GM12878 (cell line): ENCODE measurements at regions not wholly inside any gene's neighbourhood (a gene's known extent, or its start where the extent isn't known, plus 50 kb on each side); places are given as distances from the start of the nearest gene placed in this dataset.

Source experiments
- ATAC-seq: fragments of 200-7000 bp; cut with Tn5 transposase; 3 replicates; pipeline ENCODE4 v1.9.1; 2020; ENCODE audit warnings: mild to moderate bottlenecking, moderate library complexity
- BruUV-seq: library from RNA; stranded (reverse); fragments of 400-500 nt; replicated peaks from 2 replicates; lab custom pipeline; 2021; lab: Mats Ljungman, UMichigan
- CTCF ChIA-PET: fragments of 300-600 bp; sonication (Branson Sonifier 250); formaldehyde crosslinking; extraction: SDS; loops from one replicate; lab custom pipeline; 2021; ENCODE audit warnings: inconsistent platforms; lab: Yijun Ruan, JAX
- POLR2A ChIA-PET: fragments of 350-600 bp; formaldehyde crosslinking; extraction: SDS; loops from one replicate; lab custom pipeline; 2021; ENCODE audit warnings: inconsistent platforms; lab: Charles Lee
- RAD21 ChIA-PET: fragments of 300-600 bp; sonication (Branson Sonifier 250); formaldehyde crosslinking; loops from one replicate; lab custom pipeline; 2023; ENCODE audit warnings: antibody characterized with exemption; ENCODE audit not compliant: unreplicated experiment; lab: Charles Lee
- SMC1A ChIA-PET: fragments of 300-600 bp; sonication (Branson Sonifier 250); formaldehyde crosslinking; loops from one replicate; lab custom pipeline; 2023; ENCODE audit not compliant: unreplicated experiment, uncharacterized antibody; lab: Charles Lee
- DNase-seq: peaks from one replicate; pipeline ENCODE4 v3.0.0-alpha.2; 2011; ENCODE audit warnings: low read depth, low spot score
- FAIRE-seq: peaks from 3 replicates; lab custom pipeline; 2011; peaks lifted over from hg19 to GRCh38; lab: Jason Lieb, UNC
- H2AFZ ChIP-seq: 2 replicates; pipeline ENCODE4 v1.6.0; 2011; ENCODE audit warnings: low read depth, low read length, control low read depth; ENCODE audit not compliant: control insufficient read depth
- H3K27ac ChIP-seq: 2 replicates; pipeline ENCODE4 v1.5.1; 2011; ENCODE audit warnings: control low read depth; ENCODE audit not compliant: control insufficient read depth, insufficient read depth
- H3K27me3 ChIP-seq, 2 experiments: replicated peaks in 1 of 2; 2 replicates each; pipeline versions ENCODE4 v1.6.0 to v1.6.1; 2011; ENCODE audit warnings: low read length in 1 of 2; ENCODE audit not compliant: control insufficient read depth in 2 of 2, insufficient read depth in 2 of 2
- H3K36me3 ChIP-seq, 2 experiments: 2 replicates each; pipeline ENCODE4 v1.5.1; 2011; ENCODE audit warnings: low read length in 1 of 2; ENCODE audit not compliant: control insufficient read depth in 2 of 2, insufficient read depth in 2 of 2
- H3K4me1 ChIP-seq: 2 replicates; pipeline ENCODE4 v1.6.1; 2011; ENCODE audit warnings: mild to moderate bottlenecking, low read length, moderate library complexity, mixed read lengths; ENCODE audit not compliant: control insufficient read depth, insufficient read depth
- H3K4me2 ChIP-seq: 2 replicates; pipeline ENCODE4 v1.6.0; 2011; ENCODE audit warnings: control low read depth; ENCODE audit not compliant: control insufficient read depth, insufficient read depth
- H3K4me3 ChIP-seq: fragments of 200-600 bp; sonication (generic); 2 replicates; pipeline ENCODE4 v1.5.1; 2016
- H3K79me2 ChIP-seq: 2 replicates; pipeline ENCODE4 v1.6.0; 2011; ENCODE audit warnings: low read length; ENCODE audit not compliant: control insufficient read depth, insufficient read depth
- H3K9ac ChIP-seq: 2 replicates; pipeline ENCODE4 v1.8.0; 2011; ENCODE audit warnings: low read length, control low read depth, mixed read lengths; ENCODE audit not compliant: control insufficient read depth, insufficient read depth
- H3K9me3 ChIP-seq: replicated peaks from 3 replicates; pipeline ENCODE4 v1.5.1; 2011; ENCODE audit warnings: mild to moderate bottlenecking, low read length; ENCODE audit not compliant: control insufficient read depth, insufficient read depth
- H4K20me1 ChIP-seq: 2 replicates; pipeline ENCODE4 v1.6.0; 2011; ENCODE audit not compliant: control insufficient read depth, insufficient read depth
- BHLHE40 ChIP-seq, 2 experiments: fragments of 450-650 bp in 1 of 2; IDR thresholded peaks; 2 replicates each; pipeline ENCODE4 v1.6.1; 2011 to 2017; ENCODE audit warnings: low read depth in 2 of 2, borderline replicate concordance in 1 of 2, improper control_type of control experiment in 1 of 2, low read length in 1 of 2, mild to moderate bottlenecking in 1 of 2
- IRF3 ChIP-seq: fragments of 450-650 bp; IDR thresholded peaks from 2 replicates; pipeline ENCODE4 v1.6.1; 2014; ENCODE audit warnings: mild to moderate bottlenecking
- NKRF ChIP-seq: fragments of 450-650 bp; conservative IDR thresholded peaks from 2 replicates; pipeline ENCODE4 v1.6.1; 2017; ENCODE audit warnings: mild to moderate bottlenecking, moderate library complexity
- TAF1 ChIP-seq: IDR thresholded peaks from 2 replicates; pipeline ENCODE4 v1.6.1; 2011; ENCODE audit warnings: mild to moderate bottlenecking, low read depth, low read length, borderline replicate concordance
- WGBS: methylation state at CpG from one replicate; pipeline ENCODE4 v1.1.6; 2016; ENCODE audit warnings: low lambda C conversion rate; ENCODE audit not compliant: insufficient replicate concordance, insufficient coverage; ENCODE audit errors: missing lambda C conversion rate; 5-methylcytosine and 5-hydroxymethylcytosine counted together
- in situ Hi-C: fragments of 300-500 bp; cut with MboI; formaldehyde crosslinking; loops from 9 replicates; pipeline ENCODE4 v1.14.3; 2018; ENCODE audit warnings: mixed read lengths
- intact Hi-C: fragments of 100-400 bp; cut with micrococcal nuclease; formaldehyde crosslinking; loops from one replicate; pipeline ENCODE4 v1.14.2; 2022; ENCODE audit not compliant: unreplicated experiment
- TF ChIP-seq, protein P1 (sequence below): fragments of 450-650 bp; IDR thresholded peaks from 2 replicates; pipeline ENCODE4 v1.6.1; 2016; ENCODE audit warnings: mild to moderate bottlenecking, moderate library complexity, borderline replicate concordance

DNA sequence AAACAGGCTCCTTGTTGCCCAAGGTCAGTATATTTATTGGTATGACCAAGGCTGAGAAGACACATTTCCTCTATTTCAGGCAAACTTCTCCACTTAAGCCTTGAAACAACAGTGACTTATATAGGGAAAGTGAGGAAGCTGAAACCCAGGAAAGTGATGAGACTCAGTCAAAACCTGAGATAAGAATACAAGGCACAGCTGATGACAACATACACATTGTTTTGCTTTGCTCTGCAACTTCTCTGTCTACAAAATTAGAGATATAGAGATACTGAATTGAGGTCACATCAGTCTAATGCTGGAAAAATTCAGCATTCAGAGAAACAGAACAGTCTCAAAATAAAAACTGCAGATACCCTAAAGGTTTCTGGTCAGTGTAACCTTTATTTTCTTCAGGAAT, 586.1 kb downstream of the DNAH5 start (continued):
- TF ChIP-seq, protein P1, sequence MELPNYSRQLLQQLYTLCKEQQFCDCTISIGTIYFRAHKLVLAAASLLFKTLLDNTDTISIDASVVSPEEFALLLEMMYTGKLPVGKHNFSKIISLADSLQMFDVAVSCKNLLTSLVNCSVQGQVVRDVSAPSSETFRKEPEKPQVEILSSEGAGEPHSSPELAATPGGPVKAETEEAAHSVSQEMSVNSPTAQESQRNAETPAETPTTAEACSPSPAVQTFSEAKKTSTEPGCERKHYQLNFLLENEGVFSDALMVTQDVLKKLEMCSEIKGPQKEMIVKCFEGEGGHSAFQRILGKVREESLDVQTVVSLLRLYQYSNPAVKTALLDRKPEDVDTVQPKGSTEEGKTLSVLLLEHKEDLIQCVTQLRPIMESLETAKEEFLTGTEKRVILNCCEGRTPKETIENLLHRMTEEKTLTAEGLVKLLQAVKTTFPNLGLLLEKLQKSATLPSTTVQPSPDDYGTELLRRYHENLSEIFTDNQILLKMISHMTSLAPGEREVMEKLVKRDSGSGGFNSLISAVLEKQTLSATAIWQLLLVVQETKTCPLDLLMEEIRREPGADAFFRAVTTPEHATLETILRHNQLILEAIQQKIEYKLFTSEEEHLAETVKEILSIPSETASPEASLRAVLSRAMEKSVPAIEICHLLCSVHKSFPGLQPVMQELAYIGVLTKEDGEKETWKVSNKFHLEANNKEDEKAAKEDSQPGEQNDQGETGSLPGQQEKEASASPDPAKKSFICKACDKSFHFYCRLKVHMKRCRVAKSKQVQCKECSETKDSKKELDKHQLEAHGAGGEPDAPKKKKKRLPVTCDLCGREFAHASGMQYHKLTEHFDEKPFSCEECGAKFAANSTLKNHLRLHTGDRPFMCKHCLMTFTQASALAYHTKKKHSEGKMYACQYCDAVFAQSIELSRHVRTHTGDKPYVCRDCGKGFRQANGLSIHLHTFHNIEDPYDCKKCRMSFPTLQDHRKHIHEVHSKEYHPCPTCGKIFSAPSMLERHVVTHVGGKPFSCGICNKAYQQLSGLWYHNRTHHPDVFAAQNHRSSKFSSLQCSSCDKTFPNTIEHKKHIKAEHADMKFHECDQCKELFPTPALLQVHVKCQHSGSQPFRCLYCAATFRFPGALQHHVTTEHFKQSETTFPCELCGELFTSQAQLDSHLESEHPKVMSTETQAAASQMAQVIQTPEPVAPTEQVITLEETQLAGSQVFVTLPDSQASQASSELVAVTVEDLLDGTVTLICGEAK = no peak
- TF ChIP-seq NKRF (no peak), BHLHE40 (IDR thresholded peaks at IDR 0.05; ENCODE audit: borderline replicate concordance in 1 of 2, low read depth in 2 of 2, low read length in 1 of 2) (no peak)

DNA sequence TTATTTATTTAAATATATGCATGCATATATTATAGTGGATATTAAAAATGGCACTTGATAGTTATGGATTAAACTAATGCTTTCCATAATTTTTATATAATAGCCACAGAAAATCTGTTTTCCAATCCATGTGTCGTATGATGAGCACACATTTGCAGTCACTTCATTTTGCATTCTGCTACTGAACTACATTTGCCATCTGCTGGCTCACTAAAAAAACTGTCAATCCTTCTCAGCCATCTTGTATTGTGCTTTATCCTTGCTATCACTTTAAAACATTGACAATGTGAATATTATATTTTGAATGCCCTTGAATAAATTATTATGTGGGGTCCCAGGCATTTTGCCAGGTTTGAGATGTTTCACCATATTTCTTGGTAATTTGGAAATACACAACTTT, 586.6 kb downstream of the DNAH5 start:
- no peaks in the 10 kb centered on the region for H3K27me3 ChIP-seq
- H3K4me1 ChIP-seq = no peaks in the 10 kb centered on the region
- no peak overlapping the region for H3K27ac ChIP-seq
- ChIA-PET RAD21 (no interaction called here), POLR2A (no interaction called here), CTCF (no interaction called here), SMC1A (no interaction called here)
- no peak overlapping the region for H3K9ac ChIP-seq
- ATAC-seq (no peak), FAIRE-seq (no peak), DNase-seq (no peak)
- BruUV-seq = no TSS peak
- H4K20me1 ChIP-seq = no peaks in the 10 kb centered on the region
- H3K4me3 ChIP-seq = no peak overlapping the region
- H3K79me2 ChIP-seq = no peaks in the 10 kb centered on the region
- no peak overlapping the region for H2AFZ ChIP-seq
- 0% methylated on average over 1 of the region's 1 CpG for WGBS
- no peak for TF ChIP-seq IRF3
- TF ChIP-seq TAF1 = no peak
- intact Hi-C loops (no loop called here), in situ Hi-C loops (no loop called here)
- H3K36me3 ChIP-seq = no peaks in the 10 kb centered on the region
- no peaks in the 10 kb centered on the region for H3K9me3 ChIP-seq
- H3K4me2 ChIP-seq = no peak overlapping the region
